ENCODE measurements at regions not wholly inside any gene's neighbourhood (a gene's known extent, or its start where the extent isn't known, plus 50 kb on each side); places are given as distances from the start of the nearest gene placed in this dataset.
A peak's percentile ranks its signal among the peaks of the same experiment; 100 is the strongest.

- H3K36me3 ChIP-seq (ENCODE audit: control insufficient read depth in 2 of 4, insufficient read depth in 4 of 4, low read length in 3 of 4) = no peaks in the 10 kb centered on the region
- no peak overlapping the region for H3K27ac ChIP-seq (ENCODE audit: low read depth, low read length)
- H3K79me2 ChIP-seq (ENCODE audit: control insufficient read depth in 1 of 2, insufficient read depth in 2 of 2, low read length in 2 of 2) = no peaks in the 10 kb centered on the region
- H2BK5ac ChIP-seq (ENCODE audit: low read depth, low read length) = peak overlapping the region; percentile 53; the same call in 1 of the 2 replicates
- no peak overlapping the region; the same call in 1 of the 2 replicates for H2BK12ac ChIP-seq (ENCODE audit: low read depth, low read length)
- no peak overlapping the region for H4K8ac ChIP-seq (ENCODE audit: extremely low read depth, insufficient read depth, low read length)
- no peak overlapping the region for H3K14ac ChIP-seq (ENCODE audit: insufficient read length)
- no peak overlapping the region for H3K23ac ChIP-seq (ENCODE audit: insufficient read length)
- no peak overlapping the region for H3K56ac ChIP-seq (replicated peaks; ENCODE audit: insufficient read length, low read depth, low read length)
- no peak overlapping the region for H3K9ac ChIP-seq (replicated peaks in 1 of 4; ENCODE audit: extremely low read depth in 1 of 4, low read depth in 3 of 4, low read length in 3 of 4)
- POLR2A ChIA-PET (ENCODE audit: partially characterized antibody) = interaction anchor here (0.8 to 1.6 kb wide), 3 partner anchors 13 to 26 kb away, joined by 3 to 15 read pairs (median 3); no protein-coding TSS in a partner anchor
- H4K5ac ChIP-seq (ENCODE audit: insufficient read length, low read depth, low read length) = no peak overlapping the region
- H3K4me1 ChIP-seq (replicated peaks in 1 of 4; ENCODE audit: control insufficient read depth in 3 of 4, insufficient read depth in 4 of 4, low read length in 3 of 4) = peaks cover 0 to 4% (median 2%) of the 10 kb centered on the region in 4 experiments; a peak in 1 of 7 replicates
- H3K23me2 ChIP-seq (ENCODE audit: low read depth, low read length) = no peaks in the 10 kb centered on the region
- WGBS, 2 experiments (ENCODE audit: extremely low coverage in 1 of 2, insufficient coverage in 1 of 2, insufficient read length in 1 of 2, insufficient replicate concordance in 2 of 2, low coverage in 1 of 2, low lambda C conversion rate in 2 of 2, missing lambda C conversion rate in 1 of 2) = 69% methylated on average over 5 of the region's 5 CpGs; no CpG with 5 or more reads in 1 of the 2 experiments
- H3K18ac ChIP-seq (ENCODE audit: extremely low read depth, low read length) = no peak overlapping the region
- H2BK20ac ChIP-seq (ENCODE audit: low read length) = 0 out of 2 replicates have a peak overlapping the region, but pooled peaks have one; percentile 43
- H3K27me3 ChIP-seq (replicated peaks in 1 of 4; ENCODE audit: control insufficient read depth in 3 of 4, extremely low read depth in 1 of 4, insufficient read depth in 3 of 4, low read length in 3 of 4) = no peaks in the 10 kb centered on the region
- H2BK120ac ChIP-seq (replicated peaks; ENCODE audit: low read depth, low read length) = no peak overlapping the region
- no peak overlapping the region for H3K4me2 ChIP-seq (ENCODE audit: insufficient read depth in 1 of 2, low read depth in 2 of 2, low read length in 2 of 2)
- CTCF ChIA-PET (ENCODE audit: partially characterized antibody) = interaction anchor here (0.8 kb wide), 1 partner anchor 122 kb away, joined by 3 read pairs; no protein-coding TSS in a partner anchor
- FAIRE-seq = no peak
- TF ChIP-seq JUND (IDR thresholded peaks at IDR 0.05; ENCODE audit: low read length) = peak; percentile 64; the same call in 1 of the 2 replicates
- no peak for TF ChIP-seq SAP30 (IDR thresholded peaks at IDR 0.05; ENCODE audit: insufficient read depth, insufficient replicate concordance, low read length)
- no peak overlapping the region for H3K4me3 ChIP-seq (ENCODE audit: extremely low read depth in 1 of 4, insufficient read depth in 2 of 4, low read depth in 3 of 4, low read length in 4 of 4)
- no peak overlapping the region for H2BK15ac ChIP-seq (ENCODE audit: low read length)
- 0 out of 2 replicates have a peak overlapping the region, but pooled peaks have one; percentile 40 for H2AFZ ChIP-seq (ENCODE audit: low read length)
- peak in 1 of 2 experiments; percentile 10 for DNase-seq (ENCODE audit: low read depth in 1 of 2, low spot score in 2 of 2)
- H3K79me1 ChIP-seq (ENCODE audit: low read depth, low read length) = no peaks in the 10 kb centered on the region
- no peaks in the 10 kb centered on the region for H4K20me1 ChIP-seq (replicated peaks in 1 of 2; ENCODE audit: control insufficient read depth in 1 of 2, insufficient read depth in 2 of 2, low read length in 2 of 2)
- H4K91ac ChIP-seq (replicated peaks; ENCODE audit: insufficient read length, low read length) = no peak overlapping the region
- H2AK5ac ChIP-seq (ENCODE audit: low read depth, low read length) = 0 out of 2 replicates have a peak overlapping the region, but pooled peaks have one; percentile 45
- no peak overlapping the region for H3K4ac ChIP-seq (replicated peaks; ENCODE audit: insufficient read length, low read depth, low read length)
- H3K9me3 ChIP-seq (ENCODE audit: insufficient read depth in 2 of 2, low read depth in 1 of 2, low read length in 1 of 2) = 0 out of 4 replicates have a peak, but pooled peaks cover 0 to 2% of the 10 kb centered on the region in 2 experiments
Measured at GRCh38 chr3:25143356-25144025, 284.6 kb upstream of the RARB start.

Measured in H1 (cell line).